ENCODE measurements at regions not wholly inside any gene's neighbourhood (a gene's known extent, or its start where the extent isn't known, plus 50 kb on each side); places are given as distances from the start of the nearest gene placed in this dataset.

DNA sequence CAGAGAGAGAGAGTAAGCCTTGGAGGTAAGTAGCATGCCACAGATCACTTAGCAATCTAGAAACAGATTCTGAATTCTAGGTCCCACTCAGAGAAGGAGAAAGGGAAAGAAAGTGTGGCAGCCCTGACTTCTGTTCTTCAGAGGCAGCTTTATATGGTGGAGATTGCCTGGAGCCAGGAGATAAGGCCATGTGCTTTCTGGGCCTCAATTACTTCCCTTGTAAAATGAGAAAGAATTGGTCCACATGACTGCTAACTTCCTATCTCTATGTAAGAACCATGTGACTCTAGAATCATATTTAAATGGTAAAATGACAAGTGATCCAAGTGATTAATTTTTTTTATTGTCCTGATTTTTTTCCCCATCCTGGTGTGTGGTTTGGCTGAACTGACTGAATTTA, 64.1 kb downstream of the HHEX start:
- TF ChIP-seq, protein P1, sequence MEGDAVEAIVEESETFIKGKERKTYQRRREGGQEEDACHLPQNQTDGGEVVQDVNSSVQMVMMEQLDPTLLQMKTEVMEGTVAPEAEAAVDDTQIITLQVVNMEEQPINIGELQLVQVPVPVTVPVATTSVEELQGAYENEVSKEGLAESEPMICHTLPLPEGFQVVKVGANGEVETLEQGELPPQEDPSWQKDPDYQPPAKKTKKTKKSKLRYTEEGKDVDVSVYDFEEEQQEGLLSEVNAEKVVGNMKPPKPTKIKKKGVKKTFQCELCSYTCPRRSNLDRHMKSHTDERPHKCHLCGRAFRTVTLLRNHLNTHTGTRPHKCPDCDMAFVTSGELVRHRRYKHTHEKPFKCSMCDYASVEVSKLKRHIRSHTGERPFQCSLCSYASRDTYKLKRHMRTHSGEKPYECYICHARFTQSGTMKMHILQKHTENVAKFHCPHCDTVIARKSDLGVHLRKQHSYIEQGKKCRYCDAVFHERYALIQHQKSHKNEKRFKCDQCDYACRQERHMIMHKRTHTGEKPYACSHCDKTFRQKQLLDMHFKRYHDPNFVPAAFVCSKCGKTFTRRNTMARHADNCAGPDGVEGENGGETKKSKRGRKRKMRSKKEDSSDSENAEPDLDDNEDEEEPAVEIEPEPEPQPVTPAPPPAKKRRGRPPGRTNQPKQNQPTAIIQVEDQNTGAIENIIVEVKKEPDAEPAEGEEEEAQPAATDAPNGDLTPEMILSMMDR (conservative IDR thresholded peaks at IDR 0.05 in 1 of 2, IDR thresholded peaks at IDR 0.05 in 1 of 2; ENCODE audit: extremely low read depth in 1 of 2, insufficient read depth in 1 of 2, low read depth in 1 of 2, low read length in 2 of 2) = no peak
- TF ChIP-seq EZH2 (IDR thresholded peaks at IDR 0.05; ENCODE audit: borderline replicate concordance, low read length) = no peak

Measured in mammary epithelial cell (primary cell).